Calu3 (cell line): ENCODE measurements at regions not wholly inside any gene's neighbourhood (a gene's known extent, or its start where the extent isn't known, plus 50 kb on each side); places are given as distances from the start of the nearest gene placed in this dataset.
"Not testable (repeated sequence)": the region's sequence is repeated elsewhere in the genome, so short reads cannot be mapped to it uniquely, and the experiment has no call there.

Source experiments
- BruUV-seq: library from RNA; stranded (reverse); fragments of 400-500 nt; replicated peaks from 2 replicates; lab custom pipeline; 2021; lab: Mats Ljungman, UMichigan
- CTCF ChIA-PET: fragments of 300-600 bp; sonication (Branson Sonifier 250); formaldehyde crosslinking; loops from one replicate; lab custom pipeline; 2022; ENCODE audit warnings: antibody characterized with exemption; lab: Charles Lee
- DNase-seq: peaks from one replicate; pipeline ENCODE4 v3.0.0; 2022
- H3K27ac Mint-ChIP-seq: one replicate; pipeline ENCODE4 v1.8.0; 2022; ENCODE audit warnings: mixed read lengths; ENCODE audit not compliant: unreplicated experiment
- H3K27me3 Mint-ChIP-seq: one replicate; pipeline ENCODE4 v1.8.0; 2022; ENCODE audit warnings: mixed read lengths; ENCODE audit not compliant: unreplicated experiment
- H3K36me3 Mint-ChIP-seq: one replicate; pipeline ENCODE4 v1.8.0; 2022; ENCODE audit warnings: mild to moderate bottlenecking, moderate library complexity, mixed read lengths; ENCODE audit not compliant: insufficient read depth, unreplicated experiment
- H3K4me1 Mint-ChIP-seq: one replicate; pipeline ENCODE4 v1.8.0; 2022; ENCODE audit warnings: mild to moderate bottlenecking, low read depth, mixed read lengths; ENCODE audit not compliant: unreplicated experiment
- H3K4me3 Mint-ChIP-seq: one replicate; pipeline ENCODE4 v1.8.0; 2022; ENCODE audit warnings: mild to moderate bottlenecking, low read depth, moderate library complexity, mixed read lengths; ENCODE audit not compliant: unreplicated experiment
- H3K9me3 Mint-ChIP-seq: one replicate; pipeline ENCODE4 v1.8.0; 2022; ENCODE audit warnings: low read depth, mixed read lengths; ENCODE audit not compliant: unreplicated experiment
- intact Hi-C: fragments of 100-400 bp; cut with micrococcal nuclease; formaldehyde crosslinking; loops from one replicate; pipeline ENCODE4 v1.10.0; 2022; ENCODE audit not compliant: unreplicated experiment
- TF ChIP-seq, protein P1 (sequence below): fragments of 200-600 bp; IDR thresholded peaks from one replicate; pipeline ENCODE4 v1.8.0; 2022; ENCODE audit warnings: antibody characterized with exemption; ENCODE audit not compliant: unreplicated experiment

DNA sequence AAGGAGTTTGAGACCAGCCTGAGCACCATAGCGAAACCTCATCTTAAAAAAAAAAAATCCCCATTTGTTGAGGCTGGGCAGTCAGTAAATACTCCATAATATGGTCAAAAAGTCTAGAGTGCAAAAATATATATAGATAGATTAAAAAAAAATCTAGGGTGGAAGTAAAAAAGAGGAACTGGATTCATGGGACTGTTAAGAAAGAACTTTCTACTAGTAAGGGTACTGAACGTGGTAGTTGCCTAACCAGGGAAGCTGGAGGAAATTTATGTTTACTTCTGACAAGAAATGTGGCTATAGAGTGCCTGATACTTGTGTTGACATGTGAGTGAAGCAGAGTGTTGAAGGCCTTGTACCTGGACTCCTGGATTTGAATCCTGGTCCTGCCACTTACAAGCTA lies 265.9 kb upstream of the FAM78B start:
- Mint-ChIP-seq H3K27me3 (no peaks in the 10 kb centered on the region), H3K36me3 (no peaks in the 10 kb centered on the region), H3K9me3 (no peaks in the 10 kb centered on the region), H3K4me1 (no peaks in the 10 kb centered on the region), H3K27ac (no peak overlapping the region), H3K4me3 (no peak overlapping the region)
- DNase-seq: no peak
- intact Hi-C loops: loop anchor here (1.0 kb wide), 2 partner anchors 299 to 504 kb away; no protein-coding TSS in a partner anchor
- TF ChIP-seq, protein P1, sequence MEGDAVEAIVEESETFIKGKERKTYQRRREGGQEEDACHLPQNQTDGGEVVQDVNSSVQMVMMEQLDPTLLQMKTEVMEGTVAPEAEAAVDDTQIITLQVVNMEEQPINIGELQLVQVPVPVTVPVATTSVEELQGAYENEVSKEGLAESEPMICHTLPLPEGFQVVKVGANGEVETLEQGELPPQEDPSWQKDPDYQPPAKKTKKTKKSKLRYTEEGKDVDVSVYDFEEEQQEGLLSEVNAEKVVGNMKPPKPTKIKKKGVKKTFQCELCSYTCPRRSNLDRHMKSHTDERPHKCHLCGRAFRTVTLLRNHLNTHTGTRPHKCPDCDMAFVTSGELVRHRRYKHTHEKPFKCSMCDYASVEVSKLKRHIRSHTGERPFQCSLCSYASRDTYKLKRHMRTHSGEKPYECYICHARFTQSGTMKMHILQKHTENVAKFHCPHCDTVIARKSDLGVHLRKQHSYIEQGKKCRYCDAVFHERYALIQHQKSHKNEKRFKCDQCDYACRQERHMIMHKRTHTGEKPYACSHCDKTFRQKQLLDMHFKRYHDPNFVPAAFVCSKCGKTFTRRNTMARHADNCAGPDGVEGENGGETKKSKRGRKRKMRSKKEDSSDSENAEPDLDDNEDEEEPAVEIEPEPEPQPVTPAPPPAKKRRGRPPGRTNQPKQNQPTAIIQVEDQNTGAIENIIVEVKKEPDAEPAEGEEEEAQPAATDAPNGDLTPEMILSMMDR: no peak
- CTCF ChIA-PET: no interaction called here
- BruUV-seq: no TSS peak

DNA sequence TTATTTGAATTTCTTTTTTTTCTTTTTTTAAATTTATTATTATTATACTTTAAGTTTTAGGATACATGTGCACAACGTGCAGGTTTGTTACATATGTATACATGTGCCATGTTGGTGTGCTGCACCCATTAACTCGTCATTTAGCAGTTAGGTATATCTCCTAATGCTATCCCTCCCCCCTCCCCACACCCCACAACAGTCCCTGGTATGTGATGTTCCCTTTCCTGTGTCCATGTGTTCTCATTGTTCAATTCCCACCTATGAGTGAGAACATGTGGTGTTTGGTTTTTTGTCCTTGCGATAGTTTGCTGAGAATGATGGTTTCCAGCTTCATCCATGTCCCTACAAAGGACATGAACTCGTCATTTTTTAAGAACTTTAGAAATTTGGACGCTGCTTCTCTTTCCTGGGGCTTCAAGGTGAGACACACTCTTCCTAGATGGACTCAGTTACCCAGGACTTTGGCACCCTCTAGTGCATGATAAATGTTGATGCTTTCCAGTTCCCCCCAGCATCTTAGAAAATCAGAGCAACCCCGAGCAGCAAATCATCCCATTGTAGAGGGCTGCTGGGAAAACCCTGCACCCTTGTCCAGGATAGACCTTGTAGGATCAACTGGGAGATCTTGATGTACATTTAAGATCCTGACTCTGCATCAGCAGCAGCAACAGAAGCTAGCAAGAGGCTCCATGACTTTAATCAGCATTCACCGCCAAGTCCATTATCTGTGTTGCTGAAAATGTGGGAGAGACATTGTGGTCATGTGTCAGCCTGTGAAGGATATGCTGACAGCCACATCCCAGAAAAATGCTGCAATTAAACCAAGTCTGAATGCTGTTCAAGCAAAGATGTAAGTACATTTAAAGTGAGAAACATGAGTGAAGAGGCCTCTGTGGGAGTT lies 266.9 kb upstream of the FAM78B start:
- H3K36me3 Mint-ChIP-seq, H3K27ac Mint-ChIP-seq, H3K9me3 Mint-ChIP-seq, CTCF ChIA-PET, H3K4me1 Mint-ChIP-seq, H3K4me3 Mint-ChIP-seq, BruUV-seq, H3K27me3 Mint-ChIP-seq: not testable (repeated sequence)
- intact Hi-C loops: loop anchor here (1.0 kb wide), 2 partner anchors 300 to 505 kb away; no protein-coding TSS in a partner anchor
- peak; percentile 38 for DNase-seq

DNA sequence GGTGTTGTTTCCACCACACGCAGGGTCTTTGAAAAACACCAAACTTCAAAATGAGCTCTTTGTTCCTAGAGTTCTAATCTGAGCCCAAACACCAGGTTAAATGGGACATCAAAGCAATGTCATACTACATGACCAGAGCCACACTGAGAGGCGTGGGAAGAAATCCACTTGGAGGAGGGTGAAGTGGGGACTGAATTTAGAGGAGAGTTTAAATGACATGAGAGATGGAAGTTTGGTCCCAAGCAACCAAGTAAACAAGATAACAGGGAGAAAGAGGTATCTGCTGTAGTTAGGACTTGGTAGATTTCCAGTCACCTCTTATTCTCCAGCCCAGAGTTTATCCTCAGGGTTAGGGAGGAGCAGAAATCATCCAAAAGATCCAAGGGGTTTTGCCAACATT lies 290.9 kb upstream of the FAM78B start:
- Mint-ChIP-seq H3K4me1 (no peaks in the 10 kb centered on the region), H3K4me3 (no peak overlapping the region), H3K9me3 (no peaks in the 10 kb centered on the region), H3K36me3 (no peaks in the 10 kb centered on the region), H3K27ac (no peak overlapping the region), H3K27me3 (no peaks in the 10 kb centered on the region)
- intact Hi-C loops: no loop called here
- TF ChIP-seq, protein P1: no peak
- CTCF ChIA-PET: no interaction called here
- no peak for DNase-seq
- no TSS peak for BruUV-seq

DNA sequence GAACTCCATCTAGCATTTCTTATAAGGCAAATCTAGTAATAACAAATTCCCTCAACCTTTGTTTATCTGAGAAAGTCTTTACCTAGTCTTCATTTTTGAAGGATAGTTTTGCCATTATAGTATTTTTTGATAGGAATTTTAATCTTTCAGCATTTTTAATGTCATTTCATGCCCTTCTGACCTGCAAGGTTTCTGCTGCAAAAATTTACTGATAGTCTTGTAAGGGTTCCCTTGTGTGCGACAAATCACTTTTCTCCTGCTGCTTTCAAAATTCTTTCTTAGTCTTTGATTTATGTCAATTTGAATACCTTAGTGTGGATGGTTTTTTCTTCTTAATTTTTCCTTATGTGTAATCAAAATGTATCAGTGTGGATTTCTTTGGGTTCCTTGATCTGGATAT lies 297.5 kb upstream of the FAM78B start:
- H3K27me3 Mint-ChIP-seq: no peaks in the 10 kb centered on the region
- H3K4me1 Mint-ChIP-seq: no peaks in the 10 kb centered on the region
- DNase-seq: no peak
- TF ChIP-seq, protein P1: no peak
- no TSS peak for BruUV-seq
- no peaks in the 10 kb centered on the region for H3K36me3 Mint-ChIP-seq
- H3K27ac Mint-ChIP-seq: no peak overlapping the region
- no peak overlapping the region for H3K4me3 Mint-ChIP-seq
- intact Hi-C loops: no loop called here
- H3K9me3 Mint-ChIP-seq: no peaks in the 10 kb centered on the region
- CTCF ChIA-PET: no interaction called here

DNA sequence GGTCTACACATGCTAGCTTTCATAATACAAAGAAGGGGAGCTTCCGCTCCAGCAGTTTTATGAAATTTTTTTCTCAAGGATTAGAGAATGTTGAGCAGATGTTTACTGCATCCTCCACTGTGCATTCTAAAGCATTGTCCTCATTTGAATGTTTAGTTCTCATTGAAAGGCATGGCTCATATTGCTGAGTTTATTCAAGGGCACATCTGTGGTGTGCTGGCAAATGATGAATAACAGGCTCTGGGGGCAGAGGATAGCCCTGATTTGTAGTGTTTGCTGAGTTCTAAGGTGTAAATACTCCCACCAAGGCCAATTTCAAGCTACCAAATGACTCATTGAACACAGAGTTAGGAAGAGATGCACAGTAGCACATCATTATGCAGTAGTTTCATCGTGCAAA lies 303.2 kb upstream of the FAM78B start:
- H3K9me3 Mint-ChIP-seq: no peaks in the 10 kb centered on the region
- H3K4me3 Mint-ChIP-seq: no peak overlapping the region
- no peak overlapping the region for H3K27ac Mint-ChIP-seq
- DNase-seq: no peak
- H3K27me3 Mint-ChIP-seq: no peaks in the 10 kb centered on the region
- CTCF ChIA-PET: no interaction called here
- TF ChIP-seq, protein P1: no peak
- H3K36me3 Mint-ChIP-seq: no peaks in the 10 kb centered on the region
- intact Hi-C loops: no loop called here
- BruUV-seq: no TSS peak
- no peaks in the 10 kb centered on the region for H3K4me1 Mint-ChIP-seq
